HCT116 (cell line): ENCODE measurements at regions not wholly inside any gene's neighbourhood (a gene's known extent, or its start where the extent isn't known, plus 50 kb on each side); places are given as distances from the start of the nearest gene placed in this dataset.

ENCODE experiments used
- CTCF ChIP-seq, 3 experiments: fragments of 200-600 bp in 1 of 3; sonication (generic) in 1 of 3; IDR thresholded peaks in 2 of 3; conservative IDR thresholded peaks in 1 of 3; 2 replicates each; pipeline ENCODE4 v1.5.1; 2012 to 2017; ENCODE audit warnings: low read depth in 2 of 3, low read length in 2 of 3, antibody characterized with exemption in 1 of 3, borderline replicate concordance in 1 of 3, control low read depth in 1 of 3, mild to moderate bottlenecking in 1 of 3, mixed read lengths in 1 of 3, mixed run types in 1 of 3, moderate library complexity in 1 of 3; ENCODE audit not compliant: insufficient read depth in 1 of 3
- EZH2 ChIP-seq: fragments of 200-600 bp; sonication (generic); IDR thresholded peaks from 2 replicates; pipeline ENCODE4 v1.6.1; 2017; ENCODE audit warnings: antibody characterized with exemption, mixed run types
- JUND ChIP-seq: IDR thresholded peaks from 2 replicates; pipeline ENCODE4 v1.6.1; 2012
- MAX ChIP-seq: IDR thresholded peaks from 2 replicates; pipeline ENCODE4 v1.6.1; 2012
- REST ChIP-seq: IDR thresholded peaks from 2 replicates; pipeline ENCODE4 v1.6.1; 2012; ENCODE audit warnings: low read depth
- SP1 ChIP-seq: IDR thresholded peaks from 2 replicates; pipeline ENCODE4 v1.6.1; 2012; ENCODE audit warnings: low read depth
- YY1 ChIP-seq: IDR thresholded peaks from 2 replicates; pipeline ENCODE4 v1.6.1; 2011; ENCODE audit warnings: low read length, low read depth, moderate library complexity, mild to moderate bottlenecking; ENCODE audit not compliant: insufficient replicate concordance; ENCODE audit errors: extremely low read depth
- ZFX ChIP-seq: fragments of 450-650 bp; IDR thresholded peaks from 2 replicates; pipeline ENCODE4 v1.6.1; 2017

GRCh38 chr11:115893461-115894099 lies 389.4 kb upstream of the CADM1 start:
- TF ChIP-seq SP1 (no peak), REST (no peak), EZH2 (no peak), CTCF (IDR thresholded peaks at IDR 0.05 in 2 of 3, conservative IDR thresholded peaks at IDR 0.05 in 1 of 3; ENCODE audit: borderline replicate concordance in 1 of 3, insufficient read depth in 1 of 3, low read depth in 2 of 3, low read length in 2 of 3) (no peak), JUND (no peak), ZFX (no peak), MAX (no peak), YY1 (no peak)
